ENCODE measurements at regions not wholly inside any gene's neighbourhood (a gene's known extent, or its start where the extent isn't known, plus 50 kb on each side); places are given as distances from the start of the nearest gene placed in this dataset.

DNA sequence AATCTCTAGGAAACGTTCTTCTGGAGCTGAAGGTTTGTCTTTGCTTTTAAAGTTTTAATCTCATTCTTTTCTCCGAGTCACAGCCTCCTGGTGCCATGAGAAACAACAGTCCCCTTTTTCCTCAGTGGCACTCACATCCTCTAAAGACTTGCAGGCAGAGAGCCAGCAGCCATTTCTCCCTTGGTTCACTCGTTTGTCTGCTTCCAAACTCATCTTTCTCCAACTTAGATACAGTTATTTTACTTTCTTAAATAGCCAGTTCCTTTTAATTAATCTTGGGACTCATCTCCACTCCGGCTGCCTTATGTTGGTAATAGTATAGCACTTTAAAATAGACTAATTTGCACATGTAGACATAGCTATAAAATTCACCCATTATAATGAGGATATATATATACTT lies 555.2 kb downstream of the FGF9 start:
- TF ChIP-seq POLR2A (IDR thresholded peaks at IDR 0.05) (no peak), POLR2AphosphoS5 (IDR thresholded peaks at IDR 0.05) (no peak), EP300 (IDR thresholded peaks at IDR 0.05) (no peak)
- TF ChIP-seq, protein P1, sequence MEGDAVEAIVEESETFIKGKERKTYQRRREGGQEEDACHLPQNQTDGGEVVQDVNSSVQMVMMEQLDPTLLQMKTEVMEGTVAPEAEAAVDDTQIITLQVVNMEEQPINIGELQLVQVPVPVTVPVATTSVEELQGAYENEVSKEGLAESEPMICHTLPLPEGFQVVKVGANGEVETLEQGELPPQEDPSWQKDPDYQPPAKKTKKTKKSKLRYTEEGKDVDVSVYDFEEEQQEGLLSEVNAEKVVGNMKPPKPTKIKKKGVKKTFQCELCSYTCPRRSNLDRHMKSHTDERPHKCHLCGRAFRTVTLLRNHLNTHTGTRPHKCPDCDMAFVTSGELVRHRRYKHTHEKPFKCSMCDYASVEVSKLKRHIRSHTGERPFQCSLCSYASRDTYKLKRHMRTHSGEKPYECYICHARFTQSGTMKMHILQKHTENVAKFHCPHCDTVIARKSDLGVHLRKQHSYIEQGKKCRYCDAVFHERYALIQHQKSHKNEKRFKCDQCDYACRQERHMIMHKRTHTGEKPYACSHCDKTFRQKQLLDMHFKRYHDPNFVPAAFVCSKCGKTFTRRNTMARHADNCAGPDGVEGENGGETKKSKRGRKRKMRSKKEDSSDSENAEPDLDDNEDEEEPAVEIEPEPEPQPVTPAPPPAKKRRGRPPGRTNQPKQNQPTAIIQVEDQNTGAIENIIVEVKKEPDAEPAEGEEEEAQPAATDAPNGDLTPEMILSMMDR (IDR thresholded peaks at IDR 0.05), result no peak
